Fibroblast of lung (primary cell): ENCODE measurements at regions not wholly inside any gene's neighbourhood (a gene's known extent, or its start where the extent isn't known, plus 50 kb on each side); places are given as distances from the start of the nearest gene placed in this dataset.

Source experiments
- DNase-seq, 2 donors: peaks; one replicate each; pipeline versions ENCODE4 v3.0.0 to v3.0.0-alpha.2; 2010; ENCODE audit warnings: low read depth in 2 of 2
- H2AFZ ChIP-seq: 2 replicates; pipeline ENCODE4 v1.5.1; 2012; ENCODE audit warnings: low read length, control low read depth, inconsistent platforms
- H3K27ac ChIP-seq: 2 replicates; pipeline ENCODE4 v1.5.1; 2011; ENCODE audit warnings: low read length, control low read depth; ENCODE audit not compliant: insufficient read depth
- H3K27me3 ChIP-seq: 2 replicates; pipeline ENCODE4 v1.5.1; 2011; ENCODE audit warnings: mild to moderate bottlenecking, low read length; ENCODE audit not compliant: control insufficient read depth, insufficient read depth
- H3K36me3 ChIP-seq: 2 replicates; pipeline ENCODE4 v1.5.1; 2011; ENCODE audit warnings: low read length; ENCODE audit not compliant: control insufficient read depth, insufficient read depth
- H3K4me1 ChIP-seq: 2 replicates; pipeline ENCODE4 v1.5.1; 2011; ENCODE audit warnings: low read length; ENCODE audit not compliant: control insufficient read depth, insufficient read depth; ENCODE audit errors: extremely low read depth
- H3K4me2 ChIP-seq: 2 replicates; pipeline ENCODE4 v1.5.1; 2011; ENCODE audit warnings: low read length, control low read depth; ENCODE audit not compliant: insufficient read depth; ENCODE audit errors: extremely low read depth
- H3K4me3 ChIP-seq, 4 experiments: fragments of 200-600 bp in 1 of 4; sonication (generic) in 1 of 4; replicated peaks in 1 of 4; 2 replicates each; pipeline ENCODE4 v1.5.1; 2011 to 2016; ENCODE audit warnings: low read length in 4 of 4, low read depth in 3 of 4, mild to moderate bottlenecking in 3 of 4, control low read depth in 2 of 4, inconsistent platforms in 1 of 4, mixed read lengths in 1 of 4; ENCODE audit not compliant: insufficient read depth in 1 of 4; ENCODE audit errors: control extremely low read depth in 1 of 4
- H3K79me2 ChIP-seq: 2 replicates; pipeline ENCODE4 v1.5.1; 2012; ENCODE audit warnings: mild to moderate bottlenecking, low read length, inconsistent platforms; ENCODE audit not compliant: control insufficient read depth, insufficient read depth
- H3K9ac ChIP-seq: 2 replicates; pipeline ENCODE4 v1.5.1; 2011; ENCODE audit warnings: mild to moderate bottlenecking, low read length, control low read depth; ENCODE audit not compliant: insufficient read depth
- H3K9me3 ChIP-seq: 2 replicates; pipeline ENCODE4 v1.5.1; 2012; ENCODE audit warnings: low read depth, low read length; ENCODE audit not compliant: control insufficient read depth, insufficient read depth
- H4K20me1 ChIP-seq: 2 replicates; pipeline ENCODE4 v1.5.1; 2011; ENCODE audit warnings: low read length; ENCODE audit not compliant: control insufficient read depth, insufficient read depth; ENCODE audit errors: extremely low read depth
- EZH2 ChIP-seq: IDR thresholded peaks from 2 replicates; pipeline ENCODE4 v1.5.1; 2012; ENCODE audit warnings: low read length, control low read depth, mild to moderate bottlenecking; ENCODE audit errors: missing control alignments
- TF ChIP-seq, protein P1 (sequence below), 2 donors: IDR thresholded peaks in 1 of 2; conservative IDR thresholded peaks in 1 of 2; 1 replicate in 1 of 2; 2 replicates in 1 of 2; pipeline ENCODE4 v1.5.1; 2011 to 2012; ENCODE audit warnings: low read length in 2 of 2, control low read depth in 1 of 2, inconsistent platforms in 1 of 2, low read depth in 1 of 2, mild to moderate bottlenecking in 1 of 2

DNA sequence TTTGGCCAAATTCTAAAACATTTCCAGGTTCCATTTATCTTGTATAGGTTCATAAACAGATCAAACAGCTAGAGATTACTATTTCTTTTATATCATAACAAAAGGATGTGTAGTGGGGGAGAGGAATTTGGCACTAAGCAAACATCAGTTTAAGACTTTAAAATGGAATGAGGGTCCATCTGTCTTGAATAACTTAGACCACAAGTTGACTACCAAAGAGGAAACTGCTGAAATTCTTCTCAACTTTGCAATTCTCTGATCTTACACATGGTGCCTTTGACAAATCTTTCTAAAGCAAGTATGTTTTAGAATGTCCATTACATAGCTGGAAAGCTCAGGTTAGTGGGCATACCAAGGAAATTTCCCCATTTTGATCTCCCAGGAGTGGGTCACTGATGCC, 140.5 kb upstream of the ADAMTS9 start:
- Histone ChIP-seq H3K9me3 (no peaks in the 10 kb centered on the region), H4K20me1 (no peaks in the 10 kb centered on the region), H3K4me2 (no peak overlapping the region), H3K9ac (no peak overlapping the region), H2AFZ (no peak overlapping the region), H3K27me3 (no peaks in the 10 kb centered on the region), H3K4me1 (peaks cover 2% of the 10 kb centered on the region), H3K36me3 (no peaks in the 10 kb centered on the region), H3K4me3 (no peak overlapping the region), H3K27ac (no peak overlapping the region), H3K79me2 (no peaks in the 10 kb centered on the region)
- TF ChIP-seq EZH2 = no peak
- peak in 1 of 2 donors; percentile 31 for DNase-seq

DNA sequence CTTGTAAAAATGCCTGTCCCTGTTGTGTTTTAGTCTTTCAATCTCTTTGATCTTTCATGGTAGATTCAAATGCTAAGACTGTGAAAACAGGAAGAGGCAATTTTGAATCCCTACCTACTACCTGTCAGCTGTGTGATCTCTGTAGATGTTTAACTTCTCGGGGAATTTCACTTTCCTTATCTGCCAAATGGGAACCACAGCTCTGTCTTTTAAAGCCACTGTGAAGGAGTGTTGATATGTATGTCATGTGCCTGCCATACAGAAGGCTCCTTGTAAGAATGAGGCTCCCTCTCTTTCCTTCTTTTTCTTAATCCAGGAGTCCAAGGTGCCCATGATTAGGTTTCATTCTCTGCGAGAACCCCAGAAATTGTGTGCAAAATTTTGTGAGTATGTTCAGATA, 139.6 kb upstream of the ADAMTS9 start:
- Histone ChIP-seq H3K4me2 (no peak overlapping the region), H3K27me3 (no peaks in the 10 kb centered on the region), H3K27ac (no peak overlapping the region), H3K79me2 (no peaks in the 10 kb centered on the region), H2AFZ (no peak overlapping the region), H3K36me3 (no peaks in the 10 kb centered on the region), H4K20me1 (no peaks in the 10 kb centered on the region), H3K4me1 (peaks cover 2% of the 10 kb centered on the region), H3K9me3 (no peaks in the 10 kb centered on the region), H3K9ac (no peak overlapping the region), H3K4me3 (no peak overlapping the region)
- no peak for DNase-seq
- TF ChIP-seq EZH2 = no peak
- TF ChIP-seq, protein P1, sequence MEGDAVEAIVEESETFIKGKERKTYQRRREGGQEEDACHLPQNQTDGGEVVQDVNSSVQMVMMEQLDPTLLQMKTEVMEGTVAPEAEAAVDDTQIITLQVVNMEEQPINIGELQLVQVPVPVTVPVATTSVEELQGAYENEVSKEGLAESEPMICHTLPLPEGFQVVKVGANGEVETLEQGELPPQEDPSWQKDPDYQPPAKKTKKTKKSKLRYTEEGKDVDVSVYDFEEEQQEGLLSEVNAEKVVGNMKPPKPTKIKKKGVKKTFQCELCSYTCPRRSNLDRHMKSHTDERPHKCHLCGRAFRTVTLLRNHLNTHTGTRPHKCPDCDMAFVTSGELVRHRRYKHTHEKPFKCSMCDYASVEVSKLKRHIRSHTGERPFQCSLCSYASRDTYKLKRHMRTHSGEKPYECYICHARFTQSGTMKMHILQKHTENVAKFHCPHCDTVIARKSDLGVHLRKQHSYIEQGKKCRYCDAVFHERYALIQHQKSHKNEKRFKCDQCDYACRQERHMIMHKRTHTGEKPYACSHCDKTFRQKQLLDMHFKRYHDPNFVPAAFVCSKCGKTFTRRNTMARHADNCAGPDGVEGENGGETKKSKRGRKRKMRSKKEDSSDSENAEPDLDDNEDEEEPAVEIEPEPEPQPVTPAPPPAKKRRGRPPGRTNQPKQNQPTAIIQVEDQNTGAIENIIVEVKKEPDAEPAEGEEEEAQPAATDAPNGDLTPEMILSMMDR (conservative IDR thresholded peaks at IDR 0.05 in 1 of 2, IDR thresholded peaks at IDR 0.05 in 1 of 2; ENCODE audit: low read depth in 1 of 2, low read length in 2 of 2) = no peak

GRCh38 chr3:64827019-64827418, 139.2 kb upstream of the ADAMTS9 start:
- Histone ChIP-seq H2AFZ (no peak overlapping the region), H3K9ac (no peak overlapping the region), H3K27me3 (no peaks in the 10 kb centered on the region), H3K27ac (no peak overlapping the region), H3K4me2 (no peak overlapping the region), H3K79me2 (no peaks in the 10 kb centered on the region), H3K36me3 (no peaks in the 10 kb centered on the region), H3K4me1 (peaks cover 2% of the 10 kb centered on the region), H3K4me3 (no peak overlapping the region), H4K20me1 (no peaks in the 10 kb centered on the region), H3K9me3 (no peaks in the 10 kb centered on the region)
- no peak for TF ChIP-seq EZH2
- TF ChIP-seq, protein P1 (conservative IDR thresholded peaks at IDR 0.05 in 1 of 2, IDR thresholded peaks at IDR 0.05 in 1 of 2; ENCODE audit: low read depth in 1 of 2, low read length in 2 of 2) = no peak
- no peak for DNase-seq
